ENCODE measurements at regions not wholly inside any gene's neighbourhood (a gene's known extent, or its start where the extent isn't known, plus 50 kb on each side); places are given as distances from the start of the nearest gene placed in this dataset.

DNA sequence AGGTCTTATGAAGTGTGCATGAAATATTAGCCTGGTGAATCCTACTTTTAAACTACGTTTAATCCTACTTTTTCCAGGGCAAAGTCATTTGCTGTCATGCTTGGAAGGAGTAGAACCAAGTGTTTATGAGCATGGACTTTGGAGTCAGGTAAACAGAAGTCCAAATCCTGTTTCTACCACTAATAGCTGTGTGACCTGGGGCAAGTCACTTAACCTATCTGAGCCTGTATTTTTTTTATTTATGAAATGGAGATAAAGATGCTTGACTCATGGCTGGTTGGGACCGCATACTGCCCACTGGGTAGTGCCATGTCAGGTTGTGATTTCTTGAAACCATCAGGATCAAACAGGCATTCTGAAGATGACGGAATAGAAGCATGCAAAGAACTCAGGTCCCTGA lies 249.6 kb downstream of the BAMBI start:
- no peak for DNase-seq (ENCODE audit: low spot score)

DNA sequence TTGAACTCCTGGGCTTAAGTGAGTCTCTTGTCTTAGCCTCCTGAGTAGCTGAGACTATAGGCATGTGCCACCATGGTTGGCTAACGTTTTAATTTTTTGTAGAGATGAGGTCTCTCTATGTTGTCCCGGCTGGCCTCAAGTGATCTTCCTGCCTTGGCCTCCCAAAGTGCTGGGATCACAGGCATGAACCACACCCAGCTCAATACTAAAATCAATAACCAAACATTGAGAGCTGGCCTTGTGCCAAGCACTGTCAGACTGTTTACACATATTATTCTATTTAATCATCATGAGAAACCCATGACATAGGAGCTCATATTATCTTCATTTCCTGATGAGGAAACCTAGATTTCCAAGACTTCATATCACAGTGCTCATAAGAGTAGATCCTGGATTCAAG lies 251.2 kb downstream of the BAMBI start:
- DNase-seq (ENCODE audit: low spot score): no peak

DNA sequence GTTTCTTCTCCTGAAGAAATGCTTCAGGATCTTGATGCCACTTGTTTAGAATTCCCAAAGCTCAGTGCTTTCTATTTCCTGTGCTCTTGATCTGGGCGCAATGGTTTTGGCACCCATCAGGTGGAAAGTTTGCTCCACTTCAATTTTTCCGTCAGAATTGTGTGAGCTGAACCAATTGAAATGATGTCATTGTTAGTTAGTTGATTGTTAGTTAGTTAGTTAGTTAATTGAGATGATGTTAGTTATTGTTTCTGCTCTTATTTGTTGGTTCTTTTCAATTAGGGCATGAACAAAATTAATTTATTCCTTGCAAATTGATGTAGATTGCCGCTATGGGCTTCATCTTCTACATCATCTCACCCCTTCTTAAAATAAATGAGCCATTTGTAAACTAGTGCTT lies 252.6 kb downstream of the BAMBI start:
- no peak for DNase-seq (ENCODE audit: low spot score)

DNA sequence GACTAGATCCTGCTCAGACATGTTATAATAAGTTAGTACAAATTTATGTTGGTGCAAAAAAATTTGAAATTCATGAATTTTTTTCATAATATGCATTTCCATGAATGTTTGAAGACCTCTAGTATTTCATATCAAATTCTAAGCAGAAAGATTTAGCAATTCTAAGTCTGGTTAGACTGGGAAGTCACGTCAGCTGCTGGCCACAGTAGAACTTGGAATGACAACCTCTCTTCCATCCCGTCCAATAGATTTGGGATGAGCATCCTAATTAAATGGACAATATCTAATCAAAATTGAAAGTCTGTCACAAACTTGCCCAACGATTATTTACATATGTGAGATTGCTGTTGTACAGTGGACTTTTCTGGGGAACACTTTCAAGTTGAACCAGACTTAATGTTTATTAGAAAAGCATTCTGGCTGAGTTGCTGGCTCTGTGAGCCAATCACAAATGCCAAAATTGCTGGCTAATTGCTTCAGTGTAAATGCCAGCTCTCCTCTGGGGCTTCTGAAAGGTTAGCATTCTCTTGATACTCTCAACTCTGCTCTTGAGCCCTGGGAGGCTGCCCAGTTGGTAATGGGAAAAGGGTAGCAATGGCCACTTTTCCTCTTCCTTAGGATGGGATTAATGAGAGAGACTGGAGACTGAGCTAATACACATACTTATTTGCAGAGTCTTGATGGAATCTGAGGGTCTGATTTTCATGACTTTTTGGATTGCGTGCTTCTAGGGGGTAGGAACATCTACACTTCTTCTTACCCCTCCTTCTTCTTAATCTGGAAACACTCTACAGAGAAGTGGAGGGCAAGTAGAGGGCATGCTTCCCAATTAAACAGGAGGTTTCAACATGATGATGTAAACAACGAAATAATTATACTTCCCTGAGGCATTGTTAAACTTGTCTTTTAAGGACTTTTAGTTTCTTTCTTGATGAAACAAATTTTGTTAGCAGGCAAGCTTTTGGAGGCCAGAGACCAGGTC lies 253.5 kb downstream of the BAMBI start:
- no peak for DNase-seq (ENCODE audit: low spot score)

DNA sequence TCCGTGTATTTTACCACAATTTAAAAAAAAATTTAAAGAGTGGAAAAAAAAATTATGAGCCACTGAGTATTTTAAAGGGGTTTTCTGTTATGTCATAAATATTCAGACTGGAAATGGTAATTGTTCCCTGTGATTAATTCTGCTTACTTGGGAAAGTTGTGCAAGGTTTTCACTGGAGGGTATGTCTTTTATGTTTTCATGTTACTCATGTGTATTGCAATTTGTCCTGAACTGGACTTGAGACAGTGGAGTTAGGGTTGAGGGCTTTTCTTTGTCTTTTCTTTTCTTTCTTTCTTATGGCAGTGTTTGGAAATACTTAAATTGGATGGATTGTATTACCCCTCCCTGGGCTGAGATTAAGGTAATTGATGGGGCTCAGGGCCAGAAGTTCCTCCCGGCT lies 257.7 kb downstream of the BAMBI start:
- no peak for DNase-seq (ENCODE audit: low spot score)

DNA sequence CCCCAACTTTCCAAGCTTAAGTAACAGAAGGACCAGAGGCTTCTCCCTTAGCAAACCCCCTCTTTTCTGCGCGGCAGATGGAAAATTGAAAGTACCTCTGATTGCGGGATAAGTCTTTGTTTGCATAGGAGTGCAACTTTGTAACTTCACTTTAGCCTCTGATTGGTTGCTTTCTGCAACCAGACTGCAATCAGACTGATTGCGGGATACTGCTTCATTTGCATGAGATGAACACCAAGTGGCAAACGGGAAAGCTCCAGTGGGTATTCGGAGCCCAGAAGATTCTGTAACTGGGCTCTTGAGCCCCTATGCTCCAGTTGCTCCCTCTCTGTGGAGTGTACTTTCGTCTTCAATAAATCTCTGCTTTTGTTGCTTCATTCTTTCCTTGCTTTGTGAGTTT lies 260.6 kb downstream of the BAMBI start:
- no peak for DNase-seq (ENCODE audit: low spot score)

DNA sequence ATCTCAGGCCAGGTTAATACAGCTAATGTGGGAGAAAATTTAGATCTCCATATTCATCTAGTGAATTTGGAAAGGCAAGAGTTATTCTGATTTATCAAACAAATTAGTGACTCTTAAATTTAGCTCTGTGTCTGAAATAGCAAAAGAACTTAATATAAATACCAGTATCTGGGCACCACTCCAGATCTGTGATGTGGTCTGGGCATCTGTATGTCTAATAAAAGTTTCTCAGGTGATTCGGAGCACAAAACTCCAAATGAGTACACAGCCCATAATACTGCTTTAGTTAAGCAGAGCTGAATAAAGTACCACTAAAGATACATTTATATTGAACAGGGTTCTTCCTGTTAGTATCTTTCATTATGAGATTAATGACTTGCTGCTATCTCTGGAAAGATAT lies 261.4 kb downstream of the BAMBI start:
- no peak for DNase-seq (ENCODE audit: low spot score)

DNA sequence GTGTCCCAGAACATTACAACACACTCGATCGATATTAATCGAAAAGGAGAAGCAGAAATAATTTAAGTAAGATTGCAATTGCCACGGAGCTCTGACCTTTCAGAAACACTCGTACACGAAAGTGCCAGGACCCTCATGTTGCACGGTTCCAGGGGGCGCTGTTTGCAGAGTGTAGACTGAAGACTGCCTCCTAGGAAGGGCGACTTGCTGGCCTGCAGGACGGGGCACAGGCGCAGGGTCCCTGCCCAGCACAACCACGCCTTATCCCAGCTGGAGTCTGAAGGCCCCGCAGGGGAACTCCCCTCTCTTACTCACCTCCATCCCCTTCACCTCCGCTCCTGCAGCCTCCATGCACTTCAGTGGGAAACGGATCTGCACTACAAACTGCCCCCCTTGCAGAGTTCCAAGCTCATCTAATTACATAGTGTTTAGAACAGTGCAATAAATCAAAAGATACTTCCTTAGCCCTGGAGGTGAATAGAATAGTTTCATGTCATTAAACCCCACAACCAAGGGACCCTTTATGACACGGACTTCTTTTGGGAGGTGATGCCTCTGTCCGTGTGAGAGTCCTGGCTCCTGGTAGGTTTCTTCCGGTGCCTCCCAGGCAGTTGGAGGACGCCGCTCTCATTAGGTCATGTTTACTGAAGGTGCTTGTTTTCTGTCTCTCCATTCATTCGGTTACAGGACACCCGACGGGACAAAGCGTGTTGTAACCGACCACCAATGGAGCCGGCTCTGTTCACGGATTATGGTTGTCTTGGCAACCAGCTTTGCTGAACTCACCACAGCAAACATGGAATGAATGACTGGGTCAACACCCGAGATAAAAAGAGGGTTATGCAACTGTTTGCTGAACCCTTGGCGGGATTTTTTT lies 262.2 kb downstream of the BAMBI start:
- DNase-seq (ENCODE audit: low spot score): peak; percentile 2

DNA sequence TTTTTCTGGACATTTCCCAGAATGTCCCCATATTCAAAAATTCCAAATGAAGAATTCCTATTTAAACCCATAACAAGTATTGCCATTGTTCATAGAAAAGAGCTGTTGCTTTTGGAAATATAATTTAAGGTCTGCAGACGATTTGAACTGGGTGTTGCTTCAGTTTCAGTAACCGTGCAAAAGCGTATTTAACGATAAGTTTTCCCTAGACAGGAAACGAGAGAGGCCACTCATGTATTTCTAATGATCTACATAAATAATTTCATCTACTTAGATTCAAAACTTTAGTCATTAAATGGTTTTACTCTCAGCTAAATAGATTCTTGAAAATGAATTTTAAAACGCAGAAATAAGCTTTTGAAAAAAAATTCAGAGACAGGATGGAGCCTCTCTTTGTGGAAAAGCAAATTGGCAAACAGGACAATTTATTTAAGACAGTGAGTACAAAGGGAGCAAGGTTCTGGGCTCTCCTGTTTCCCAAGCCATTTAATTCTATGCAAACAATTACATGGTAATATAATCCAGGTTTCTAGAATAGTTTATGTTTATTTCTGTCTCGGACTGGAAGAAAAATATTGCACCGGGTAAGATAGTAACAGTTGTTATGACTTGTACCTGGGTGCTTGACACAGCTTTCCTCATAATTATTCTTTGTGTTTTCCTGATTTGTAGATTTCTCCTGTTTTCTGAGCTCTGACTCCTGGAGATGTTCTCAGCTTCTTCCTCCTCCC lies 263.0 kb downstream of the BAMBI start:
- no peak for DNase-seq (ENCODE audit: low spot score)

DNA sequence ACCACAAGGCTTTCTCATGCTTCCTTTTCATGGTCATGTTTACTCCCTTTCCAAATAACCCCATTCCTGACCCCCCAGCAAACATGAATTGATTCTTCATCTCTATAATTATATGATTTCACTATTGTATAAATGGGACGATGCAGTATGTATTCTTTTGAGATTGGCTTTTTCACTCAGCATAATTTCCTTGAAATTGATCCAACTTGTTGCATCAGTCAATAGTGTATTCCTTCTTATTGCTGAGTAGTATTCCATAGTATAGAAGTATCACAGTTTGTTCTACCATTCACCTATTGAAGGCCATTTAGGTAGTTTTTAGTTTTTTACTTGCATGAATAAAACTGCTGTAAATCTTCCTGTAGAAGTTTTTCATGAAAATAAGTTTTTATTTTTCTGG lies 264.7 kb downstream of the BAMBI start:
- DNase-seq (ENCODE audit: low spot score): no peak

DNA sequence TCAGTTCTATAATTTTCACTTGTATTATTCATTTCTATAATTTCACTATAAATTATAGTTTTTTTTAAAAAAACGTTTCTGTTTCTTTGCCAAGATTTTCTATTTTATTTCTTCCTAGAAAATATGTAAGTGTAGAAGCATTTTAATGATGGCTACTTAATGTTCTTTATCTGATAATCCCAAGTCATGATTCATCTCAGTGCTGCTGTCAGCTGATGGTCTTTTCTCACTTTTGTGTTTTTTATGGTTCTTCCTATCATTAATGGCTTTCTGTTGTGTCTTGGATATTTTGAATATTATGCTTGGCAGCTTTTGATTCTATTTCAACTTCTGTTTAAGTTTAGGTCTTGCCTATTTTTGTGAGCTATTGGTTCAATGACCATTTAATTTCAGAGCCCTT lies 268.6 kb downstream of the BAMBI start:
- no peak for DNase-seq (ENCODE audit: low spot score)

DNA sequence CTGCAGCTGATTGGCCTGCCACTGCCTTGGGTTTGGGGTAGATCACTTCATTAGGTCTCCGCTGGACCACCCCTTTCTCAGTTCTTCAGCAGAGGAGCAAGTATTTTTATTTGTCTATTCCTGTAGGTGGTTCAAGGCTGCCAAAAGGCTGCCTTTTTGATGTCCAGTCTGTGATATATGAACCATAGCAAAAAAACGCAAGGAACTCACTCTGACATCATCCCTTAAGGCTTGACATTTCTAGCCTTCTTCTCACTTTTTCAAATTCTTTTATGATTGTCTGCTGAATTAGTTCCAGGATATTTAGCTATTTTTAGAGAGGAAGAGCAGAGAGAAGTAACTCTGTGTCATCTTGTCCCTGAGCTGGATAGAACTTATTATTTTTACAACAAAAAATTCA lies 269.2 kb downstream of the BAMBI start:
- no peak for DNase-seq (ENCODE audit: low spot score)

DNA sequence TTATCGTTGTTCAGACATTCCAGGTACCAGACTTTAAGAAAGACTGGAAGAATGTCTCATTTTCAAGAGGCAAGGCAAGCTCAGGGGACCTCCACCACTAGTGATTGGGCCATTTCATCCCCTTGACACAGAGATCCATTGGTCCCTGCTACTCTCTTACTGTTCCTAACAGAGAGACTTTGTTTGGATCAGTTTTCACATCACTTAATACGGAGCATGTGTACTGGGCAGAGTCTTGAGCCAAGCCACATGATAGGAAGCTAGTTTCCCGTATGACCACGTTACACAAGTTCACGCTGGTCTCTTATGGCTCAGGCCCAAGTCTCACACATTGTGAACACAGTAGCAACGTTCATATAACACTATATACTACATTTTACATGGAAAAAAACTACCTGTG lies 269.9 kb downstream of the BAMBI start:
- no peak for DNase-seq (ENCODE audit: low spot score)

DNA sequence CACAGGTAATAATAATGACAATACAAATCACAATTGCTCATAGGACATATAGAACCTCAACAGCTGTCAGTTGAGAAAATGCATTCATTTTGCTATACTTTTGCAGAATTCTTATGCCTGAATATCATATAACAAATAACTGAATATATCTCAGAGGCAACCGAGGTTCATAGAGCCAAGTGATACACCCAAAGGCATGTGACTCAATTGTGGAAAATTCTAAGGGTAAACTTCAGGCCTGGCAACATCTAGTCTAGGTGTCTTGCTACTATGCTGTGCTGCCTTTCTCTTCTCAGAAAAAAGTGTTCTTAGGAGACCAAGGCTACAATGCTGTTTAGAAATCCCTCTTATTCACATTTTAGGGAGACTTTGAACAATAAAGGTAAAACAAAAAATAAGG lies 270.7 kb downstream of the BAMBI start:
- DNase-seq (ENCODE audit: low spot score): no peak

DNA sequence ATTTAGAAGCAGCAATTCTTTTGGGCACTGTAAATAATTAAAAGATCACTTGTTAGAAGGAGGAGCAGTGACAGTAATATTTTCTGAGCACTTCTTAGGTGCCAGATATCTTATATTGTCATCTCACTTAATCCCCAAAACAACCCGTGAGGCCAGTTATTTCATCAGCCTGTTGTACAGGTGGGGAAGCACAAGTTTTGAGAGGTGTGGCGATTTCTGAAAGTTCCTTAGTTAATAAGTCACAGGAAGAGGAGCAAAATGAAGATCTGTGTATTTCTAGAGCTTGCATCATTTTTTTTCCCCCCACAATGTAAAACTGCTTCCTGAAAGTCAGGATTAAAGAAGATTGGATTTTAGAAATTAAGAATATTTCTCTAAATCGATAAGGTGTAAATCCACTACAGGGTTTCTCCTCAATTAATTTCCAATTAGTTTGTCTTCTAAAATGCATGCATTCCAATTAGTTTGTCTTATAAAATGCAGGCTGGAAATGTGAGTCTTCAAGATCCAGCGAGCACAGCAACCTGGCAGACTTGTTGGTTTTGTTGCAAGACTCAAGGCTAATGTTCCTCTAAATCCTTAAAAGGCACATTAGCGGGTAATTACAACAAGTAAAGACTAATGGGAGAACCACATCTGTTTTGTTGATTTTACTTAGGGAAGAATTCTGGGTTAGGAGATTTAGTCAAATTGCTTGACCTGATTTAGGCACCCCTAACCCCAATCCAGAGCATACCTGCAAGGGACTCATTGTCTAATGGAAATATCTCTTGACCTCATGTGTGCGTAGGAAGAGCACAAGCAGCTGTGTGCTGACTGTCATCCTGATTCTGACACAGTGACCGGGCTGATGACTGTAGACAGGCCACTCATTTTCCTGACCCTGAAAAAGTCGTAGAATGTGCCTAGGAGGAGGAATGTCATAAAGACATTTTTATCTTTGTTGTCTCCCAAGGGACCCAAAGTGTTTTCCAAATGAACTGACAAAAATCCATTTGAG lies 272.0 kb downstream of the BAMBI start:
- DNase-seq (ENCODE audit: low spot score): no peak

DNA sequence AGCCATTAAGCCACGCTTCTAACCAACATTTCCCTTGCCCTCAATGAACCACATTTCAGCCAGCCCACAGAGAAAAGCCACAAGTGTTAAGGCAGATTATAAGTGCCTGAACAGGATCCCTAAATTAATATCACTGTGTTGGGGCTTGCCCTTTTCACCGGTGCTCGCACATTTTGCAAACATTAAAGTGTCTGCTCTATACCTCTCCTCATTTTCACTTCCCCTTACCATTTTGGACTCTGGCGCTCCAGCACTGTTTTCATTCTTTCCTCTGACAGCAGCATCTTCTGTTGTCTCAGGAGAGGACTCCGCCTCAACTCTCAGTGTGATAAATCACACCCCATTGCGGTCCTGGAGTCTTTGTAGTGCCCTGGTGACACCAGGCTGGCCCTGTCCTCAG lies 274.2 kb downstream of the BAMBI start:
- DNase-seq (ENCODE audit: low spot score): no peak

DNA sequence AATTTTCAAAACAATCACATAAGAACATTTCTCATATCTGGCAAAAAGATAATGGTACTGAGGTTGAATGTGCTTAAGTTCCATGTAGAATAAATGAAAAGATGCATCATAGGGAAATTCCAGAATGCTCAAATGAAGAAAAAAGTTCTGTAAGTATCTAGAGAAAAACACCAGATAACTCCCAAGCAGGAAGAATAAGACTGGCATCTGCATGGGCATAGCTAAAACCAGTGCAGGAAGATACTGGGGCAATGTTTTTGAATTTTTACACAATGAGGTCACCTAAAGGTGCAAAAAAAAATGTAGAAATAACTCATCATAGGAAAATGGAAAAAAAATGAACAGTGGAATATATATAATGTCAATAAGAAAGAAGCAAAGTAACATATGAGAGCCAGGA lies 275.2 kb downstream of the BAMBI start:
- no peak for DNase-seq (ENCODE audit: low spot score)

DNA sequence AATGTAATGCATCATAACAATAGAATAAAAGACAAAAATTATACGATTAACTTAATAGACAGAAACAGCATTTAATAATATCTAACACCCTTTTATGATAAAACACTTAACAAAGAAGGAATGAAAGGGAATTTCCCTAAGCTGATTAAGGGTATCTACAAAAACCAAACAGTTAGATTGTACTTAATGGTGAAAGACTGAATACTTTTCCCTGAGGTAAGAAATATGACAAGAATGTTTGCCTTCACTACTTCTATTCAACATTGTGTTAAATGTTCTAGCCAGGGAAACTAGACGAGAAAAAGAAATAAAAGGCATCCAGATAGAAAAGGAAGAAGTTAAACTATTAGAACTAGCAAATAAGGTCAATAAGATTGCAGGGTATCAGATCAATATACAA lies 276.9 kb downstream of the BAMBI start:
- DNase-seq (ENCODE audit: low spot score): no peak

DNA sequence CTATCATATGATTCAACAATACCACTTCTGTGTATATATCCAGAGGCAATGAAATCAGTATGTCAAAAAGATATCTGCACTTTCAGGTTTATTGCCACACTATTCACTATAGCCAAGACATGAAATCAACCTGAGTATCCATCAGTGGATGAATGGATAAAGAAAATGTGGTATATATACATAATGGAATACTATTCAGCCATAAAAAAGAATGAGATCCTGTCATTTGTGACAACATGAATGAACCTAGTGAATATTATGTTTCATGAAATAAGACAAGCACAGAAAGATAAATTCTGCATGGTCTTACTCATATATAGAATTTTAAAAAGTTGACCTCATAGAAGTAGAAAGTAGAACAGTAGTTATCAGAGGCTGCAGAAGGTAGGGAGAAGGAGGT lies 281.1 kb downstream of the BAMBI start:
- DNase-seq (ENCODE audit: low spot score): no peak

DNA sequence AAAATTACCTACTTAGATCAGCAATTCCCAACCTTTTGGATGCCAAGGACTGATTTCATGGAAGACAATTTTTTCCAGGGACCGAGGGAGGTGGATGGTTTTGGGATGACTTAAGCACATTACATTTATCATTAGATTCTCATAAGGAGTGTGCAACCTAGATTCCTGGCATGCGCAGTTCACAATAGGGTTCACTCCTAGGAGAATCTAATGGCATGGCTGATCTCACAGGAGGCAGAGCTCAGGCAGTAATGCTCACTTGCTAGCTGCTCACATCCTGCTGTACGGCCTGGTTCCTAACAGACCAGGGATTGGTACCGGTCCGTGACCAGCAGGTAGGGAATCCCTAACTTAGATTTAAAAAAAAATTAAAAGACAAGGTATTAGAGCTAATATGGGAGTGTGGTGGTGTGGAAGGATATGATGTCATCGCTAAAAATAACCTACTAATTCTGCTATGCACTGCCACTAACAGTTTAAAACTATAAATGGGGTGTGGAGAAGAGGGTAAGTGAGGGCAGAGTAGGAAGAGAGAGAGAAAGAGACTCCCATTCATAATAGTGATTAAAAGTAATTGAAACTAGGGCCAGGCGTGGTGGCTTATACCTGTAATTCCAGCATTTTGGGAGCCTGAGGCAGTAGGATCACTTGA lies 282.7 kb downstream of the BAMBI start:
- DNase-seq (ENCODE audit: low spot score): no peak

DNA sequence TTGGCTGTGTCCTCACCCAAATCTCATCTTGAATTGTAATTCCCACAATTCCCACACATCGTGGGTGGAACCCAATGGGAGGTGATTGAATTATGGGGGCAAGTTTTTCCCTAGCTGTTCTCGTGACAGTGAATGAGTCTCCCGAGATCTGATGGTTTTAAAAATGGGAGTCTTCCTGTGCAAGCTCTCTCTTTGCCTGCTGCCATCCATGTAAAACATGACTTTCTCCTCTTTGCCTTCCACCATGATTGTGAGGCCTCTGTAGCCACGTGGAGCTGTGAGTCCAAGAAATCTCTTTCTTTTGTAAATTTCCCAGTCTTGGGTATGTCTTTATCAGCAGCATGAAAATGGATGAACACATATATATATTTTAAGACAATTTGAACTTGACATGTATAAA lies 285.4 kb downstream of the BAMBI start:
- DNase-seq (ENCODE audit: low spot score): no peak

Data from NAMALWA (cell line).